HL-60 (cell line): ENCODE measurements at regions not wholly inside any gene's neighbourhood (a gene's known extent, or its start where the extent isn't known, plus 50 kb on each side); places are given as distances from the start of the nearest gene placed in this dataset.

Source experiments
- POLR2AphosphoS5 ChIP-seq: IDR thresholded peaks from 2 replicates; pipeline ENCODE4 v1.6.1; 2012; ENCODE audit warnings: low read depth
- TF ChIP-seq, protein P1 (sequence below): IDR thresholded peaks from one replicate; pipeline ENCODE4 v1.5.1; 2011; ENCODE audit warnings: low read length, control low read depth, inconsistent platforms; ENCODE audit not compliant: insufficient read depth

- TF ChIP-seq, protein P1, sequence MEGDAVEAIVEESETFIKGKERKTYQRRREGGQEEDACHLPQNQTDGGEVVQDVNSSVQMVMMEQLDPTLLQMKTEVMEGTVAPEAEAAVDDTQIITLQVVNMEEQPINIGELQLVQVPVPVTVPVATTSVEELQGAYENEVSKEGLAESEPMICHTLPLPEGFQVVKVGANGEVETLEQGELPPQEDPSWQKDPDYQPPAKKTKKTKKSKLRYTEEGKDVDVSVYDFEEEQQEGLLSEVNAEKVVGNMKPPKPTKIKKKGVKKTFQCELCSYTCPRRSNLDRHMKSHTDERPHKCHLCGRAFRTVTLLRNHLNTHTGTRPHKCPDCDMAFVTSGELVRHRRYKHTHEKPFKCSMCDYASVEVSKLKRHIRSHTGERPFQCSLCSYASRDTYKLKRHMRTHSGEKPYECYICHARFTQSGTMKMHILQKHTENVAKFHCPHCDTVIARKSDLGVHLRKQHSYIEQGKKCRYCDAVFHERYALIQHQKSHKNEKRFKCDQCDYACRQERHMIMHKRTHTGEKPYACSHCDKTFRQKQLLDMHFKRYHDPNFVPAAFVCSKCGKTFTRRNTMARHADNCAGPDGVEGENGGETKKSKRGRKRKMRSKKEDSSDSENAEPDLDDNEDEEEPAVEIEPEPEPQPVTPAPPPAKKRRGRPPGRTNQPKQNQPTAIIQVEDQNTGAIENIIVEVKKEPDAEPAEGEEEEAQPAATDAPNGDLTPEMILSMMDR, result no peak
- TF ChIP-seq POLR2AphosphoS5, result no peak
These were observed 140.9 kb downstream of the TPRA1 start for GRCh38 chr3:127449486-127450212.
